T-helper 1 cell treated with Interleukin-12 subunit alpha and Interleukin-12 subunit beta and Interleukin-4 antibody, amounts not matched to agents 30 μg/mL and 1 μg/mL, for 36 hours (primary cell): ENCODE measurements at regions not wholly inside any gene's neighbourhood (a gene's known extent, or its start where the extent isn't known, plus 50 kb on each side); places are given as distances from the start of the nearest gene placed in this dataset.
"Not testable (repeated sequence)": the region's sequence is repeated elsewhere in the genome, so short reads cannot be mapped to it uniquely, and the experiment has no call there.

Experiments used
- H3K27ac Mint-ChIP-seq: one replicate; pipeline ENCODE4 v1.8.0; 2021; ENCODE audit warnings: mild to moderate bottlenecking, mixed read lengths
- H3K27me3 Mint-ChIP-seq: one replicate; pipeline ENCODE4 v1.8.0; 2021; ENCODE audit warnings: low read depth, mixed read lengths
- H3K36me3 Mint-ChIP-seq: one replicate; pipeline ENCODE4 v1.8.0; 2021; ENCODE audit warnings: low read depth, mixed read lengths
- H3K4me1 Mint-ChIP-seq: one replicate; pipeline ENCODE4 v1.8.0; 2021; ENCODE audit warnings: low read depth, mixed read lengths
- H3K4me3 Mint-ChIP-seq: one replicate; pipeline ENCODE4 v1.8.0; 2021; ENCODE audit warnings: mild to moderate bottlenecking, moderate library complexity, mixed read lengths
- H3K9me3 Mint-ChIP-seq: one replicate; pipeline ENCODE4 v1.8.0; 2021; ENCODE audit warnings: mixed read lengths

GRCh38 chr13:54592201-54592600 lies 1563.6 kb downstream of the OLFM4 start:
- H3K9me3 Mint-ChIP-seq: peaks cover 30% of the 10 kb centered on the region
- no peak overlapping the region for H3K27ac Mint-ChIP-seq
- H3K27me3 Mint-ChIP-seq: no peaks in the 10 kb centered on the region
- H3K4me1 Mint-ChIP-seq: no peaks in the 10 kb centered on the region
- H3K36me3 Mint-ChIP-seq: no peaks in the 10 kb centered on the region
- H3K4me3 Mint-ChIP-seq: no peak overlapping the region

- no peaks in the 10 kb centered on the region for H3K36me3 Mint-ChIP-seq
These were observed 1564.9 kb downstream of the OLFM4 start for GRCh38 chr13:54593504-54593903.

GRCh38 chr13:54597540-54598088 lies 1569.0 kb downstream of the OLFM4 start:
- Mint-ChIP-seq H3K4me1 (no peaks in the 10 kb centered on the region), H3K36me3 (no peaks in the 10 kb centered on the region)

More at GRCh38 chr13:54593504-54593903, 1564.9 kb downstream of the OLFM4 start:
- Mint-ChIP-seq H3K9me3 (peaks cover 32% of the 10 kb centered on the region), H3K4me3 (no peak overlapping the region), H3K27ac (no peak overlapping the region), H3K4me1 (no peaks in the 10 kb centered on the region), H3K27me3 (no peaks in the 10 kb centered on the region)

GRCh38 chr13:54599413-54599812 lies 1570.8 kb downstream of the OLFM4 start:
- Mint-ChIP-seq H3K9me3 (peaks cover 30% of the 10 kb centered on the region), H3K4me3 (no peak overlapping the region), H3K4me1 (no peaks in the 10 kb centered on the region), H3K27ac (no peak overlapping the region), H3K36me3 (no peaks in the 10 kb centered on the region), H3K27me3 (no peaks in the 10 kb centered on the region)

More at GRCh38 chr13:54597540-54598088, 1569.0 kb downstream of the OLFM4 start:
- H3K4me3 Mint-ChIP-seq: no peak overlapping the region
- peaks cover 38% of the 10 kb centered on the region for H3K9me3 Mint-ChIP-seq
- H3K27ac Mint-ChIP-seq: no peak overlapping the region
- no peaks in the 10 kb centered on the region for H3K27me3 Mint-ChIP-seq

DNA sequence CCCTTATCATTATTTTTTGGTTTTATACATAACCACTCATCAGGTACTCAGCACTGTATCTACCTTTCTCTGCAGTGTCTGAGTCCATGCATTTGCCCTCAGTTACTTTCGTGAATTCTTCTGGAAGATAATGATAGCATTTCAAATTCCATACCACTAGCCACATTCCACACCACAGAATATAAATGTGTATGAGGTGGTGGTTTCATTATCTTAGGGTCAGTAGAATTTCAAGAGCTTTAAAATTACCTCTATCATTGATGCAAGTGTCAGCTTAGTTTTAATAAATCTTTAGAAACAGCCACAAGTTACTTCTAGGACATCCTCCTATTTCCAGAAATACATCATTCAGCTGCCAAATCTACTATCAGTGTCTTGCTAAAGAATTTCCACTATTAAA lies 1578.3 kb downstream of the OLFM4 start:
- Mint-ChIP-seq H3K27ac (no peak overlapping the region), H3K4me1 (no peaks in the 10 kb centered on the region), H3K9me3 (peaks cover 28% of the 10 kb centered on the region), H3K27me3 (no peaks in the 10 kb centered on the region), H3K36me3 (no peaks in the 10 kb centered on the region), H3K4me3 (no peak overlapping the region)

DNA sequence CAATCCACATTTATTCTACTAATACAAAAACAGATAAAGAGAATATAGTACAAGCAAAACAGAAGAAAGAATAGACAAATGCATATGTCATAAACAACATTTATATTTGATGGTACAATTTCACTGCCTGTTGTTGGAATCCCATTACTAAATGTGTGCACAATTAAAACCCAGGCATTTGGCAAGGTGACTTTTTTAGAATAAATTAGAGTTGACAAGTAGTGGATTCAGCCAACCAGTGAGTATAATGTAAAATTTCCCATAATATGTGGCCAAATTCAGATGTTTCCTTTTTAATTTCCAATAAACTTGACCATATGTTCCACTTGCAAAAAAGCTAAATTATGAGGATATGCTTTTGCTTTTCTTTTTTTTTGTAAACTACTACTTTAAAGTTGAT lies 1578.8 kb downstream of the OLFM4 start:
- Mint-ChIP-seq H3K4me1 (no peaks in the 10 kb centered on the region), H3K27me3 (no peaks in the 10 kb centered on the region), H3K27ac (no peak overlapping the region), H3K4me3 (no peak overlapping the region), H3K36me3 (no peaks in the 10 kb centered on the region), H3K9me3 (peaks cover 24% of the 10 kb centered on the region)

GRCh38 chr13:54611390-54611789 lies 1582.8 kb downstream of the OLFM4 start:
- Mint-ChIP-seq H3K4me3 (no peak overlapping the region), H3K4me1 (no peaks in the 10 kb centered on the region), H3K27me3 (no peaks in the 10 kb centered on the region), H3K36me3 (no peaks in the 10 kb centered on the region), H3K27ac (no peak overlapping the region), H3K9me3 (peaks cover 24% of the 10 kb centered on the region)

DNA sequence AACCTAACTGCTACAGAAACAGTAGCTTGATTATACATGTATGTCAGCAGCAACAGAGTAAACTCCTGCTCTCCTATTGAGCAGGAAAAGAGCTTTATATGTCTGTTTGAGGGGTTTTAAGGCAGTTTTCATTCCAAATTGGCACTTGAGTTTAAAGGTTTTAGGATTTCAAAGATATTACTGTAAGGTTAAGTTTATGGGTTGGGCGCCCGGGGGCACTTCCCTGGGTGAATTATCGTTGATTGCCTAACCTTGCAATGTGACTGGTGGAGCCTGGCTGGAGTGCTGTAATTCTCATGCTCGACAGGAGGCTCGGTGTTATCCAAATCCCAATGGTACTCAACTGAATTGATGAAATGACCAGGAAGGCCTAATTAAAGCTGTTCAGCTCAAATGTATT lies 1586.1 kb downstream of the OLFM4 start:
- Mint-ChIP-seq H3K27ac (no peak overlapping the region), H3K36me3 (no peaks in the 10 kb centered on the region), H3K9me3 (peaks cover 33% of the 10 kb centered on the region), H3K4me3 (no peak overlapping the region), H3K4me1 (no peaks in the 10 kb centered on the region), H3K27me3 (no peaks in the 10 kb centered on the region)

DNA sequence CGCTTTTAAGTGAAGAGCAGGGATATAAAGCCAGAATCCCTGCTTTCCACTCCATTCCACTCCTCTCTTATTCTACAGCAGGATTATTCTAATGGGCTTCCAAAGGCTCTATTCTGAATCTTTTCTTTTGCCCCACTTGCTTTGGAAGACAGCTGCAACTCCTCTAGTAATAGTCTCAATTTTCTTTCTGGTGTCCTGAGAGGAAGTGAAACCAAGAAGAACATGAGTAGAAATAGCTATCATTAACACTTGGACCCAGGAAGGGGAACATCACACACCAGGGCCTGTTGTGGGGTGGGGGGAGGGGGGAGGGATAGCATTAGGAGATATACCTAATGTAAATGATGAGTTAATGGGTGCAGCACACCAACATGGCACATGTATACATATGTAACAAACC lies 1597.9 kb downstream of the OLFM4 start:
- not testable (repeated sequence) for H3K4me3 Mint-ChIP-seq, H3K27me3 Mint-ChIP-seq, H3K36me3 Mint-ChIP-seq, H3K4me1 Mint-ChIP-seq, H3K27ac Mint-ChIP-seq
- peaks cover 15% of the 10 kb centered on the region for H3K9me3 Mint-ChIP-seq

DNA sequence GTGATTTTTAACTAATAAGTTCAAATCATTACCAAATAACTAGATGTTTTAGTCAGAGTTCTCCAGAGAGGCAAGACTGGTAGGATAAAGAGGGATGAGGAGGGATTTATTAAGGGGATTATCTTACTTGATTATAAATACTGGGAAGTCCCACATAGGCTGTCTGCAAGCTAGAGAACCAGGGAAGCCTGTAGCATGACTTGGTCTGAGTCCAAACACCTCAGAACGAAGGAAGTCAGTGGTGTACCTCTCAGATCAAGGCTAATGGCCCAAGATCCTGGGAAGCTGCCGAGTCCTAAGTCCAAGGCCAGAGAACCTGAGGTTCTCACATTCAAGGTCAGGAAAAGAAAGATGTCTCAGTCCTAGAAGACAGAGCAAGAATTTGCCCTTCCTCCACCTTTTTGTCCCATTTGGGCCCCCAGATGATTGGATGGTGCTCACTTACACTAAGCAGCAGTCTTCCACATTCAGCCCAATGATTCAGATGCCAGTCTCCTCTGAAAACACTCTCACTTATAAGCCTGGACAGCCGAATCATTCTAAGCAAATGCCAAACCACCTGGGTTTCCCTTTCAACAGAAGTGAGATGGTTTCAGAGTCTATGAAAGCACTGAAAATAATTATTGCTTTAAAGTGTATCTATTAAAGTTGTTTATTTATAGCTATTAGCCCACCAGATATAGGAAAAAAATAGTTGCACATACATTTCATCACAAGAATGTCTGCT lies 1599.2 kb downstream of the OLFM4 start:
- no peaks in the 10 kb centered on the region for H3K27me3 Mint-ChIP-seq
- peaks cover 6% of the 10 kb centered on the region for H3K9me3 Mint-ChIP-seq
- H3K36me3 Mint-ChIP-seq: no peaks in the 10 kb centered on the region
- H3K4me3 Mint-ChIP-seq: no peak overlapping the region
- H3K27ac Mint-ChIP-seq: no peak overlapping the region
- no peaks in the 10 kb centered on the region for H3K4me1 Mint-ChIP-seq

GRCh38 chr13:54628383-54628782 lies 1599.8 kb downstream of the OLFM4 start:
- Mint-ChIP-seq H3K27me3 (no peaks in the 10 kb centered on the region), H3K36me3 (no peaks in the 10 kb centered on the region), H3K9me3 (peaks cover 6% of the 10 kb centered on the region), H3K4me3 (no peak overlapping the region), H3K4me1 (no peaks in the 10 kb centered on the region), H3K27ac (no peak overlapping the region)

GRCh38 chr13:54633456-54633855 lies 1604.8 kb downstream of the OLFM4 start:
- Mint-ChIP-seq H3K27ac (no peak overlapping the region), H3K27me3 (no peaks in the 10 kb centered on the region), H3K9me3 (no peaks in the 10 kb centered on the region), H3K4me3 (no peak overlapping the region), H3K36me3 (no peaks in the 10 kb centered on the region), H3K4me1 (no peaks in the 10 kb centered on the region)

DNA sequence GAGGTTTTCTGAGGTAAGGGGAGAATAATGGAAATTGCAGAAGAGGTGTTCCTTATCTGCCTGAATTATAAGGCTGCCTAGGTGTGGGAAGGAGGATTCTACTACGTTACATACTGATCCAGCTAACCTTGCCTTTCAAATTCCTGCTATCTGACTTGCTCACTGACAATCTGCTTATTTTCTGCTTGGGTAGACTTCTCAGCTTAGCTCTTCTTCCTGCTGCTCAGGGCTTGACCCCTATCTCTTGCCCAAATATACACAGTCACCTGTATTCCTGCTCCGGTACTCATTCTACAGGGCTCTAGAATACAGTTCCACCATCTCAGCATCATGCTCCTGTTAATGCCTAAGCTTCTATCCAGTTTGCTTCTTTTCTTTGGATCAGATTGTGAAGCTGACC lies 1607.6 kb downstream of the OLFM4 start:
- no peaks in the 10 kb centered on the region for H3K36me3 Mint-ChIP-seq
- no peak overlapping the region for H3K4me3 Mint-ChIP-seq
- H3K9me3 Mint-ChIP-seq: peaks cover 5% of the 10 kb centered on the region
- no peaks in the 10 kb centered on the region for H3K27me3 Mint-ChIP-seq
- no peak overlapping the region for H3K27ac Mint-ChIP-seq
- H3K4me1 Mint-ChIP-seq: no peaks in the 10 kb centered on the region

- Mint-ChIP-seq H3K27me3 (no peaks in the 10 kb centered on the region), H3K9me3 (peaks cover 6% of the 10 kb centered on the region), H3K36me3 (no peaks in the 10 kb centered on the region), H3K27ac (no peak overlapping the region), H3K4me3 (no peak overlapping the region), H3K4me1 (no peaks in the 10 kb centered on the region)
These were observed 1608.8 kb downstream of the OLFM4 start for GRCh38 chr13:54637366-54637765.

GRCh38 chr13:54640719-54641118 lies 1612.1 kb downstream of the OLFM4 start:
- Mint-ChIP-seq H3K36me3 (no peaks in the 10 kb centered on the region), H3K27me3 (no peaks in the 10 kb centered on the region), H3K9me3 (peaks cover 13% of the 10 kb centered on the region), H3K4me3 (no peak overlapping the region), H3K4me1 (no peaks in the 10 kb centered on the region), H3K27ac (no peak overlapping the region)
